ENCODE measurements at regions not wholly inside any gene's neighbourhood (a gene's known extent, or its start where the extent isn't known, plus 50 kb on each side); places are given as distances from the start of the nearest gene placed in this dataset.

GRCh38 chr5:5063533-5063953 is 76.6 kb upstream of the ADAMTS16 start:
- no peak for TF ChIP-seq POLR2AphosphoS5 (IDR thresholded peaks at IDR 0.05; ENCODE audit: low read depth)
- TF ChIP-seq, protein P1, sequence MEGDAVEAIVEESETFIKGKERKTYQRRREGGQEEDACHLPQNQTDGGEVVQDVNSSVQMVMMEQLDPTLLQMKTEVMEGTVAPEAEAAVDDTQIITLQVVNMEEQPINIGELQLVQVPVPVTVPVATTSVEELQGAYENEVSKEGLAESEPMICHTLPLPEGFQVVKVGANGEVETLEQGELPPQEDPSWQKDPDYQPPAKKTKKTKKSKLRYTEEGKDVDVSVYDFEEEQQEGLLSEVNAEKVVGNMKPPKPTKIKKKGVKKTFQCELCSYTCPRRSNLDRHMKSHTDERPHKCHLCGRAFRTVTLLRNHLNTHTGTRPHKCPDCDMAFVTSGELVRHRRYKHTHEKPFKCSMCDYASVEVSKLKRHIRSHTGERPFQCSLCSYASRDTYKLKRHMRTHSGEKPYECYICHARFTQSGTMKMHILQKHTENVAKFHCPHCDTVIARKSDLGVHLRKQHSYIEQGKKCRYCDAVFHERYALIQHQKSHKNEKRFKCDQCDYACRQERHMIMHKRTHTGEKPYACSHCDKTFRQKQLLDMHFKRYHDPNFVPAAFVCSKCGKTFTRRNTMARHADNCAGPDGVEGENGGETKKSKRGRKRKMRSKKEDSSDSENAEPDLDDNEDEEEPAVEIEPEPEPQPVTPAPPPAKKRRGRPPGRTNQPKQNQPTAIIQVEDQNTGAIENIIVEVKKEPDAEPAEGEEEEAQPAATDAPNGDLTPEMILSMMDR (conservative IDR thresholded peaks at IDR 0.05; ENCODE audit: low read depth in 2 of 2) = peak; percentile 47 to 57
- no peak for TF ChIP-seq EZH2phosphoT487 (IDR thresholded peaks at IDR 0.05; ENCODE audit: unreplicated experiment)
- TF ChIP-seq EZH2 (IDR thresholded peaks at IDR 0.05; ENCODE audit: low read depth, unreplicated experiment) = no peak
- TF ChIP-seq, protein P2, sequence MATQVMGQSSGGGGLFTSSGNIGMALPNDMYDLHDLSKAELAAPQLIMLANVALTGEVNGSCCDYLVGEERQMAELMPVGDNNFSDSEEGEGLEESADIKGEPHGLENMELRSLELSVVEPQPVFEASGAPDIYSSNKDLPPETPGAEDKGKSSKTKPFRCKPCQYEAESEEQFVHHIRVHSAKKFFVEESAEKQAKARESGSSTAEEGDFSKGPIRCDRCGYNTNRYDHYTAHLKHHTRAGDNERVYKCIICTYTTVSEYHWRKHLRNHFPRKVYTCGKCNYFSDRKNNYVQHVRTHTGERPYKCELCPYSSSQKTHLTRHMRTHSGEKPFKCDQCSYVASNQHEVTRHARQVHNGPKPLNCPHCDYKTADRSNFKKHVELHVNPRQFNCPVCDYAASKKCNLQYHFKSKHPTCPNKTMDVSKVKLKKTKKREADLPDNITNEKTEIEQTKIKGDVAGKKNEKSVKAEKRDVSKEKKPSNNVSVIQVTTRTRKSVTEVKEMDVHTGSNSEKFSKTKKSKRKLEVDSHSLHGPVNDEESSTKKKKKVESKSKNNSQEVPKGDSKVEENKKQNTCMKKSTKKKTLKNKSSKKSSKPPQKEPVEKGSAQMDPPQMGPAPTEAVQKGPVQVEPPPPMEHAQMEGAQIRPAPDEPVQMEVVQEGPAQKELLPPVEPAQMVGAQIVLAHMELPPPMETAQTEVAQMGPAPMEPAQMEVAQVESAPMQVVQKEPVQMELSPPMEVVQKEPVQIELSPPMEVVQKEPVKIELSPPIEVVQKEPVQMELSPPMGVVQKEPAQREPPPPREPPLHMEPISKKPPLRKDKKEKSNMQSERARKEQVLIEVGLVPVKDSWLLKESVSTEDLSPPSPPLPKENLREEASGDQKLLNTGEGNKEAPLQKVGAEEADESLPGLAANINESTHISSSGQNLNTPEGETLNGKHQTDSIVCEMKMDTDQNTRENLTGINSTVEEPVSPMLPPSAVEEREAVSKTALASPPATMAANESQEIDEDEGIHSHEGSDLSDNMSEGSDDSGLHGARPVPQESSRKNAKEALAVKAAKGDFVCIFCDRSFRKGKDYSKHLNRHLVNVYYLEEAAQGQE (IDR thresholded peaks at IDR 0.05; ENCODE audit: unreplicated experiment) = no peak
- no peak for TF ChIP-seq JUNB (IDR thresholded peaks at IDR 0.05; ENCODE audit: unreplicated experiment)
- no peak for TF ChIP-seq ZNF114 (CRISPR knock-in tag; IDR thresholded peaks at IDR 0.05)
- TF ChIP-seq ETS1 (IDR thresholded peaks at IDR 0.05) = no peak
- no peak for TF ChIP-seq CREB1 (CRISPR knock-in tag; IDR thresholded peaks at IDR 0.05; ENCODE audit: low read depth)

Data from GM23338 (cell line).